ENCODE measurements at regions not wholly inside any gene's neighbourhood (a gene's known extent, or its start where the extent isn't known, plus 50 kb on each side); places are given as distances from the start of the nearest gene placed in this dataset.
A peak's percentile ranks its signal among the peaks of the same experiment; 100 is the strongest.

DNA sequence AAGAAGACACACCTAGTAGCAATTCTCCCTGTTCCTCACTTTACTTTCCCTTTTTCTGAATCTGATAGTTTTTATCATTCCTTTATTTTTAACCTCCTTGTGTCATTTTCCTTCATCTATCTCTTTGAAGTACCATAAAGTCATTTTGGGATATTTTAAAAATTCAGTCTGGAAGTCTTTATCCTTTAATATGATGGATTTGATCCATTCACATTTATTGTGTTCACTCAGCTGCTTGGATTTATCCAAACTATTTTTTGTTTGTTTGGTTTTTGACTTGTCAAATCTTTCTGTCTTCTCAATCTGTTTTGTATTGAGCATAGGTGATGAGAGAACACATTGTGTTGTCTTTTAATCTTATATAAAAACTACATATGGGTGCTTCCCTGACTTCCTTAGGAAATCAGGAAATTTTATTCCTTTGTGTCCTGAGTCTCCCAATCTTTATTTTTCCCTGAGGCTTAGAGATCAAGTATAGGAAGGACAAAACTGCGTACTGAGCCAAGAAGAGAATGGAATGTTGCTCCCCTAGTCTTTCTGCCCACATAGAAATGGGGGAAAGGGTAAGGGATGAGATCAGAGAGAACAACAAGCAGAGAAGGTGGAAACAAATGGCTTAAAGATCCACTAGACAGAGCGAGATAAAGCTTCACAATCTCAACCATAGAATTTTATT, 132.7 kb upstream of the HABP2 start:
- DNase-seq = no peak
- H3K4me1 ChIP-seq = peaks cover 7% of the 10 kb centered on the region
- peaks cover 26% of the 10 kb centered on the region for H3K9me3 ChIP-seq (replicated peaks)
- intact Hi-C loops (cut with micrococcal nuclease) = no loop called here
- no peak overlapping the region for H3K27ac ChIP-seq (replicated peaks)
- H3K27me3 ChIP-seq (ENCODE audit: low read depth) = peaks cover 48% of the 10 kb centered on the region
- TF ChIP-seq, protein P1, sequence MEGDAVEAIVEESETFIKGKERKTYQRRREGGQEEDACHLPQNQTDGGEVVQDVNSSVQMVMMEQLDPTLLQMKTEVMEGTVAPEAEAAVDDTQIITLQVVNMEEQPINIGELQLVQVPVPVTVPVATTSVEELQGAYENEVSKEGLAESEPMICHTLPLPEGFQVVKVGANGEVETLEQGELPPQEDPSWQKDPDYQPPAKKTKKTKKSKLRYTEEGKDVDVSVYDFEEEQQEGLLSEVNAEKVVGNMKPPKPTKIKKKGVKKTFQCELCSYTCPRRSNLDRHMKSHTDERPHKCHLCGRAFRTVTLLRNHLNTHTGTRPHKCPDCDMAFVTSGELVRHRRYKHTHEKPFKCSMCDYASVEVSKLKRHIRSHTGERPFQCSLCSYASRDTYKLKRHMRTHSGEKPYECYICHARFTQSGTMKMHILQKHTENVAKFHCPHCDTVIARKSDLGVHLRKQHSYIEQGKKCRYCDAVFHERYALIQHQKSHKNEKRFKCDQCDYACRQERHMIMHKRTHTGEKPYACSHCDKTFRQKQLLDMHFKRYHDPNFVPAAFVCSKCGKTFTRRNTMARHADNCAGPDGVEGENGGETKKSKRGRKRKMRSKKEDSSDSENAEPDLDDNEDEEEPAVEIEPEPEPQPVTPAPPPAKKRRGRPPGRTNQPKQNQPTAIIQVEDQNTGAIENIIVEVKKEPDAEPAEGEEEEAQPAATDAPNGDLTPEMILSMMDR (IDR thresholded peaks at IDR 0.05; ENCODE audit: borderline replicate concordance) = no peak
- no peak overlapping the region for H3K4me3 ChIP-seq
- H3K36me3 ChIP-seq = no peaks in the 10 kb centered on the region

DNA sequence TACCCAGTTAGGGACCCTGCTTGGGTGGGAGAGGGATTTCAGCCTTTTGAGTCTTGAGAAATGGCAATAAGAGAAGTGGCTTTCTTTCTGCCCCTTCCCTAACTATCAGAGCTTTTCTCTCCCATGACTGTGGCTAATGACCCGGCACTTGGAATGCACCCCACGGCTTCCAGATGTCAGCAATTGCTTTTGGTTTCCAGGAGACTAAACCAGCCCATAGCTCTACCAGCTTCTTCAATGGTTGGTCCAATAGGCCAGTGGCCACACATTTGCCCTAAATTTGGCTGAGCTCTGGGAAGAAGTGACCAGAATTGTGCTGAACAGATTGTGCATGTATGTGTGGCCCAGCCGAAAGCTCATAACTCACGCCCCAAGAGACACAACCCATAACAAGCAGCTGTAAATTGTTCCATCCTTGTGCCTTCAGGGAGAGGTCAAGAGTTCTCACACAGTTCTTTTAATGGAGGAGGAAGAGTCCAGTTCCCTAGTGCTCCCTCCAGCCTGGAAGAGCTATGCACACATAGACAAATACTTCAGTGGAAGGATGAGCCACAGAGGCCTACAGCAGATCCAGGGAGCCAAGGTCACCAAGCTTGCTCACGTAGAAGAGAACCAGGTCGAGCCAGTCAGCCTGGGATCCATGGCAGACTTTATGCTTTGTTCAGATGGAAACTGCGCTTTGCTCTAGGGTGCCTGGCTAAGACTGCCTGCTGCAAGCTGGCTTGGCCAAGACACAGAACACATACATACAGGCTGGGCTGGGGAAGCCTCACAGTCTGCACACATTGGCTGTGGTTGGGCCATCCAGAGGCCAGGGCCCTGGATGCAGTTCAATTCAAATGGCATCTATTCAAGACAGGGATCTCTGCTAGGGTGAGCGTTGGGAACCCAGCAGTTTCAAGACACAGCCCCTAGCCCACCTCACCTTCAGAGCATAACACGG, 131.8 kb upstream of the HABP2 start:
- no peak overlapping the region for H3K27ac ChIP-seq (replicated peaks)
- peaks cover 12% of the 10 kb centered on the region for H3K4me1 ChIP-seq
- no peak for DNase-seq
- H3K9me3 ChIP-seq (replicated peaks) = peaks cover 26% of the 10 kb centered on the region
- no peak overlapping the region for H3K4me3 ChIP-seq
- H3K36me3 ChIP-seq = no peaks in the 10 kb centered on the region
- intact Hi-C loops (cut with micrococcal nuclease) = no loop called here
- peaks cover 42% of the 10 kb centered on the region for H3K27me3 ChIP-seq (ENCODE audit: low read depth)
- TF ChIP-seq, protein P1 (IDR thresholded peaks at IDR 0.05; ENCODE audit: borderline replicate concordance) = no peak

DNA sequence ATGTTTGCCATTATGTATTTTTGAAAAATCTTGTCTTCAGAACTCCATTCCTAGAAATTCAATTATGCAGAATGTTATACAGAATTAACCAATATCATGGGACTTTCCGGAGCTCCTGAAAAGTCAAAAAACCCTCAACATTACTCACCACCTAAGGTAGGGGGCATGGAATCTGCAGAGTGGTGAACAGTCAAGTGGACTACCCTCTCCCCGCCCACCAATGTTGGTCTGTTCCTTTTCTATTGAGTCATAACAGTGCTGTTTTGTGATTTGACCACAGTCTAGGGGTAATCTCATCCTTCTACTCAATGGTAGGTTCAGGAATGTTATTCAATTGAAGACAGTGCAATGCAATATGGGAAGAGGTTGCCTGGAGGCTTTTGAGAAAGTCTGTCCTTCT, 130.5 kb upstream of the HABP2 start:
- DNase-seq = no peak
- Histone ChIP-seq H3K36me3 (no peaks in the 10 kb centered on the region), H3K27ac (replicated peaks) (no peak overlapping the region), H3K9me3 (replicated peaks) (peaks cover 26% of the 10 kb centered on the region), H3K4me1 (peaks cover 12% of the 10 kb centered on the region), H3K27me3 (ENCODE audit: low read depth) (peaks cover 29% of the 10 kb centered on the region), H3K4me3 (no peak overlapping the region)
- TF ChIP-seq, protein P1 (IDR thresholded peaks at IDR 0.05; ENCODE audit: borderline replicate concordance) = no peak
- intact Hi-C loops (cut with micrococcal nuclease) = no loop called here

DNA sequence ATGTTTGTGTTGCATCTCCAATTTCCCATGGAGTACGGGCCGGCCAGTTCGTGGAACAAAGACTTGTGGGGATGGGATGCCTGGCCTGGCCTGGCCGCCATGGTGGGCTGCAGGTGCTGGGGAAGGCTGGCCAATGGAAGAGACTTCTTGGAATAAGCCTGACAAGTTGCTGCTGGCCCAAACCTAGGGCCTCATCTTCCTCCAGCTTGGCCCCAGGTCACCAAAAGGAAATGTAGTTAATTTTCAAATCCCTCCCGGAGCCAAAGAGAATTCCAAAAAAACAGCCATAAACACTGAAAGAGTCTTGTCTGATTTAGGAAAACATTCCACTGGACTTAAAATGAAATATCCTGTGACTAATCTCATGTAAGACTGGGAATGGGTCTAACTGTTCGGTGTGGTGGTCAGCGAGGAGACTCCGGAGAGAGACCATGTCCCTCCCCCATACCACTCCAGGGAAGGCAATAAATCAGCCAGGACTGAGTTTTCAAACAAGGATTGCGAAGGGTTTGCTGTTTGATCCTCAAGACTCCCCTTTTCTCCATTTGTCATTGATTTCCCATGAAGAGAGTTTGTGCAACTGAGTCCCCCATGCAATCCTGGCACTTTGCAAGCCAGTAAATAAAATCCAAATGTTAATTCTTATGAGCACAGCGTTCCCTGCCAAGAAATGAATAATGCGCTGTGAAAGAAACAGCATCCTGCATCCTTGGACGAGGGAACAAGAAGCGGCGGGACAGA, 128.7 kb upstream of the HABP2 start:
- peaks cover 12% of the 10 kb centered on the region for H3K4me1 ChIP-seq
- peaks cover 18% of the 10 kb centered on the region for H3K9me3 ChIP-seq (replicated peaks)
- intact Hi-C loops (cut with micrococcal nuclease) = no loop called here
- DNase-seq = no peak
- peaks cover 24% of the 10 kb centered on the region for H3K27me3 ChIP-seq (ENCODE audit: low read depth)
- no peak overlapping the region for H3K4me3 ChIP-seq
- peak overlapping the region; percentile 35 for H3K27ac ChIP-seq (replicated peaks)
- TF ChIP-seq, protein P1 (IDR thresholded peaks at IDR 0.05; ENCODE audit: borderline replicate concordance) = no peak
- H3K36me3 ChIP-seq = no peaks in the 10 kb centered on the region

DNA sequence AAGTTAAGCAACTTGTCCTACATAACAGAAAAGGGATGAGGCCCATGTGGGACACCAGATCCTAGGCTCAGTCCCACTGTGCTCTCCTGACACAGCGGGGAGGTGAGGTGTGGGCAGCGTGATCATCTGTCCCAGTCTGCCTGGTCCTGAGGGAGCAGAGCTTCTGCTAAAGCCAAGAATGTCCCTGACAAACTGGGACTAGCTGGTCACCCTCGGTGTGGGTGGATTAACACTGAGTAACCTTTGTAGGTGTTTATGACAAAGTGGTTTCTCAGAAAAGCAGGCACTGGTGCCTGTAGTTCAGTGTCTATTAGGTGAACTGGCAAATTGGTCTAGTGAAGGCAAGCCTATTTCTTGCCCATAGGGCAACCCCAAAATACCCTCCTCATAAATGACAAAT, 127.8 kb upstream of the HABP2 start:
- Histone ChIP-seq H3K36me3 (no peaks in the 10 kb centered on the region), H3K4me3 (no peak overlapping the region), H3K4me1 (peaks cover 12% of the 10 kb centered on the region), H3K9me3 (replicated peaks) (peaks cover 9% of the 10 kb centered on the region), H3K27me3 (ENCODE audit: low read depth) (peaks cover 27% of the 10 kb centered on the region), H3K27ac (replicated peaks) (peak overlapping the region; percentile 10)
- TF ChIP-seq, protein P1 (IDR thresholded peaks at IDR 0.05; ENCODE audit: borderline replicate concordance) = no peak
- intact Hi-C loops (cut with micrococcal nuclease) = no loop called here
- no peak for DNase-seq

Measured in left ventricle myocardium inferior (tissue), 1 donor.